ENCODE measurements at regions not wholly inside any gene's neighbourhood (a gene's known extent, or its start where the extent isn't known, plus 50 kb on each side); places are given as distances from the start of the nearest gene placed in this dataset.

GRCh38 chr4:17072483-17072882 is 174.0 kb upstream of the LDB2 start:
- TF ChIP-seq, protein P1, sequence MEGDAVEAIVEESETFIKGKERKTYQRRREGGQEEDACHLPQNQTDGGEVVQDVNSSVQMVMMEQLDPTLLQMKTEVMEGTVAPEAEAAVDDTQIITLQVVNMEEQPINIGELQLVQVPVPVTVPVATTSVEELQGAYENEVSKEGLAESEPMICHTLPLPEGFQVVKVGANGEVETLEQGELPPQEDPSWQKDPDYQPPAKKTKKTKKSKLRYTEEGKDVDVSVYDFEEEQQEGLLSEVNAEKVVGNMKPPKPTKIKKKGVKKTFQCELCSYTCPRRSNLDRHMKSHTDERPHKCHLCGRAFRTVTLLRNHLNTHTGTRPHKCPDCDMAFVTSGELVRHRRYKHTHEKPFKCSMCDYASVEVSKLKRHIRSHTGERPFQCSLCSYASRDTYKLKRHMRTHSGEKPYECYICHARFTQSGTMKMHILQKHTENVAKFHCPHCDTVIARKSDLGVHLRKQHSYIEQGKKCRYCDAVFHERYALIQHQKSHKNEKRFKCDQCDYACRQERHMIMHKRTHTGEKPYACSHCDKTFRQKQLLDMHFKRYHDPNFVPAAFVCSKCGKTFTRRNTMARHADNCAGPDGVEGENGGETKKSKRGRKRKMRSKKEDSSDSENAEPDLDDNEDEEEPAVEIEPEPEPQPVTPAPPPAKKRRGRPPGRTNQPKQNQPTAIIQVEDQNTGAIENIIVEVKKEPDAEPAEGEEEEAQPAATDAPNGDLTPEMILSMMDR (conservative IDR thresholded peaks at IDR 0.05; ENCODE audit: low read depth, low read length) = no peak
- H4K20me1 ChIP-seq (ENCODE audit: insufficient read depth) = no peaks in the 10 kb centered on the region
- no peak overlapping the region for H3K4me3 ChIP-seq (IDR thresholded peaks at IDR 0.05; ENCODE audit: insufficient read depth, low read depth, low read length)
- H3K4me1 ChIP-seq (ENCODE audit: low read depth, poor library complexity, severe bottlenecking) = no peaks in the 10 kb centered on the region
- H3K36me3 ChIP-seq (ENCODE audit: insufficient read depth) = no peaks in the 10 kb centered on the region
- no peak overlapping the region for H2AFZ ChIP-seq (ENCODE audit: low read depth)
- no peak overlapping the region for H3K4me2 ChIP-seq
- H3K79me2 ChIP-seq (ENCODE audit: insufficient read depth, low read depth) = no peaks in the 10 kb centered on the region
- no peak overlapping the region for H3K9ac ChIP-seq
- H3K27me3 ChIP-seq (ENCODE audit: insufficient read depth, low read depth) = no peaks in the 10 kb centered on the region
- no peak overlapping the region for H3K27ac ChIP-seq

- no peaks in the 10 kb centered on the region for H3K36me3 ChIP-seq (ENCODE audit: insufficient read depth)
- no peak overlapping the region for H3K27ac ChIP-seq
- TF ChIP-seq, protein P1 (conservative IDR thresholded peaks at IDR 0.05; ENCODE audit: low read depth, low read length) = no peak
- no peak overlapping the region for H2AFZ ChIP-seq (ENCODE audit: low read depth)
- H3K4me3 ChIP-seq (IDR thresholded peaks at IDR 0.05; ENCODE audit: insufficient read depth, low read depth, low read length) = no peak overlapping the region
- H3K79me2 ChIP-seq (ENCODE audit: insufficient read depth, low read depth) = no peaks in the 10 kb centered on the region
- H3K4me2 ChIP-seq = no peak overlapping the region
- no peaks in the 10 kb centered on the region for H4K20me1 ChIP-seq (ENCODE audit: insufficient read depth)
- H3K9ac ChIP-seq = no peak overlapping the region
- H3K4me1 ChIP-seq (ENCODE audit: low read depth, poor library complexity, severe bottlenecking) = no peaks in the 10 kb centered on the region
- H3K27me3 ChIP-seq (ENCODE audit: insufficient read depth, low read depth) = no peaks in the 10 kb centered on the region
Measured at GRCh38 chr4:17068891-17069290, 170.4 kb upstream of the LDB2 start.

GRCh38 chr4:17068392-17068791 is 169.9 kb upstream of the LDB2 start:
- Histone ChIP-seq H3K4me3 (IDR thresholded peaks at IDR 0.05; ENCODE audit: insufficient read depth, low read depth, low read length) (no peak overlapping the region), H3K27me3 (ENCODE audit: insufficient read depth, low read depth) (no peaks in the 10 kb centered on the region), H3K36me3 (ENCODE audit: insufficient read depth) (no peaks in the 10 kb centered on the region), H4K20me1 (ENCODE audit: insufficient read depth) (no peaks in the 10 kb centered on the region), H3K4me2 (no peak overlapping the region), H2AFZ (ENCODE audit: low read depth) (no peak overlapping the region), H3K27ac (no peak overlapping the region), H3K4me1 (ENCODE audit: low read depth, poor library complexity, severe bottlenecking) (no peaks in the 10 kb centered on the region), H3K79me2 (ENCODE audit: insufficient read depth, low read depth) (no peaks in the 10 kb centered on the region), H3K9ac (no peak overlapping the region)
- TF ChIP-seq, protein P1 (conservative IDR thresholded peaks at IDR 0.05; ENCODE audit: low read depth, low read length) = no peak

DNA sequence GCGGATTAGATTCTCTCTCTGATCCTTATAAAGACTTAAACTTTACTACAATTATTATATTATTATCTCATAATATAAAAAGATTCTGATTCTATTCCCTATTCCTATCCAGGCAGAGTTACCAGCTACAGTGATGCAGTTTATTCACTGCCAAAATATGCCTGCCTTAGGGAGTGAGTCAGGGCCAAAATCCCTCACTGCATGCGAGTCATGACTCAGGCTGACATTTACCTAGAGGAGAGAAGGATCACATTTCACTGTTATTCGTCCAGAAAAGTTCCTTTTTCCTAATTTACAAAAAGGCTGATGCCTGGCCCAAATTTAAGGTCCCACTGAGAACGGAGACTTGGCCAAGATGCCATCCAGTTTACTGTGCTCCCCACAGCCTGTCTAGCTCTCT is 168.5 kb upstream of the LDB2 start:
- H3K4me3 ChIP-seq (IDR thresholded peaks at IDR 0.05; ENCODE audit: insufficient read depth, low read depth, low read length) = no peak overlapping the region

More for the DNA sequence above, 168.5 kb upstream of the LDB2 start:
- Histone ChIP-seq H3K27ac (no peak overlapping the region), H3K9ac (no peak overlapping the region), H3K4me2 (no peak overlapping the region), H2AFZ (ENCODE audit: low read depth) (no peak overlapping the region), H3K4me1 (ENCODE audit: low read depth, poor library complexity, severe bottlenecking) (no peaks in the 10 kb centered on the region), H3K79me2 (ENCODE audit: insufficient read depth, low read depth) (no peaks in the 10 kb centered on the region), H4K20me1 (ENCODE audit: insufficient read depth) (no peaks in the 10 kb centered on the region), H3K27me3 (ENCODE audit: insufficient read depth, low read depth) (no peaks in the 10 kb centered on the region), H3K36me3 (ENCODE audit: insufficient read depth) (no peaks in the 10 kb centered on the region)
- TF ChIP-seq, protein P1 (conservative IDR thresholded peaks at IDR 0.05; ENCODE audit: low read depth, low read length) = no peak
